Astrocyte (in vitro differentiated cells and primary cell): ENCODE measurements at regions not wholly inside any gene's neighbourhood (a gene's known extent, or its start where the extent isn't known, plus 50 kb on each side); places are given as distances from the start of the nearest gene placed in this dataset.

Experiments
- EZH2 ChIP-seq: IDR thresholded peaks from 2 replicates; pipeline ENCODE4 v1.6.1; 2012; ENCODE audit warnings: mild to moderate bottlenecking, low read length, inconsistent platforms; ENCODE audit not compliant: insufficient read depth
- TF ChIP-seq, protein P1 (sequence below): IDR thresholded peaks from 2 replicates; pipeline ENCODE4 v1.5.1; 2011; ENCODE audit warnings: low read depth, mild to moderate bottlenecking, inconsistent platforms, low read length, moderate library complexity; ENCODE audit not compliant: insufficient read depth

DNA sequence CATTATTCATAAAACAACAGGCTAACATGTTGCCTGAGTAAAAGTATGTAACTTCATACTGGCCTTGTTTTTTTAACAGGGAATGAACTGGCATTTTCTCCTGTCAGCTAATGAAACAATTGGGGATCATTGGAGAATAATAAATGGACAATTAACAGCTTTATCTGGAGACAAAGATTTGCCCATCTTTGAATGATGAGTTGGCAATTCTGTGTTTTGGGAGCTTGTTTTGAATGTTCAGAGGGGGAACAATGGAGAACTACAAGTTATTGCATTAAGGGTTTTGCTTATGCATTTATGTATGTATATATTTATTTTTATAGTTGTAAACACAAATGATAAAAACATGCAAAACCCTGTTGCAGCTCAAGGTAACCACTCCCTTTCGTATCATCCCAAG lies 150.3 kb downstream of the CBLN4 start:
- TF ChIP-seq EZH2: no peak
- TF ChIP-seq, protein P1, sequence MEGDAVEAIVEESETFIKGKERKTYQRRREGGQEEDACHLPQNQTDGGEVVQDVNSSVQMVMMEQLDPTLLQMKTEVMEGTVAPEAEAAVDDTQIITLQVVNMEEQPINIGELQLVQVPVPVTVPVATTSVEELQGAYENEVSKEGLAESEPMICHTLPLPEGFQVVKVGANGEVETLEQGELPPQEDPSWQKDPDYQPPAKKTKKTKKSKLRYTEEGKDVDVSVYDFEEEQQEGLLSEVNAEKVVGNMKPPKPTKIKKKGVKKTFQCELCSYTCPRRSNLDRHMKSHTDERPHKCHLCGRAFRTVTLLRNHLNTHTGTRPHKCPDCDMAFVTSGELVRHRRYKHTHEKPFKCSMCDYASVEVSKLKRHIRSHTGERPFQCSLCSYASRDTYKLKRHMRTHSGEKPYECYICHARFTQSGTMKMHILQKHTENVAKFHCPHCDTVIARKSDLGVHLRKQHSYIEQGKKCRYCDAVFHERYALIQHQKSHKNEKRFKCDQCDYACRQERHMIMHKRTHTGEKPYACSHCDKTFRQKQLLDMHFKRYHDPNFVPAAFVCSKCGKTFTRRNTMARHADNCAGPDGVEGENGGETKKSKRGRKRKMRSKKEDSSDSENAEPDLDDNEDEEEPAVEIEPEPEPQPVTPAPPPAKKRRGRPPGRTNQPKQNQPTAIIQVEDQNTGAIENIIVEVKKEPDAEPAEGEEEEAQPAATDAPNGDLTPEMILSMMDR: no peak
